ENCODE measurements at regions not wholly inside any gene's neighbourhood (a gene's known extent, or its start where the extent isn't known, plus 50 kb on each side); places are given as distances from the start of the nearest gene placed in this dataset.

GRCh38 chr20:39524371-39524911 lies 562.3 kb downstream of the DHX35 start:
- no peak overlapping the region for H2AFZ ChIP-seq (ENCODE audit: low read length)
- H3K27me3 ChIP-seq (ENCODE audit: insufficient read depth, low read length), result no peaks in the 10 kb centered on the region
- no peak overlapping the region for H3K4me3 ChIP-seq (ENCODE audit: insufficient read depth, low read length)
- H3K79me2 ChIP-seq (ENCODE audit: insufficient read depth, low read length), result no peaks in the 10 kb centered on the region
- no peaks in the 10 kb centered on the region for H3K4me1 ChIP-seq (ENCODE audit: insufficient read depth, low read length)
- H3K4me2 ChIP-seq (ENCODE audit: insufficient read depth, low read length), result no peak overlapping the region
- H3K9me3 ChIP-seq (ENCODE audit: low read depth, low read length), result no peaks in the 10 kb centered on the region
- no peaks in the 10 kb centered on the region for H3K36me3 ChIP-seq (ENCODE audit: insufficient read depth, low read length)
- no peaks in the 10 kb centered on the region for H4K20me1 ChIP-seq (ENCODE audit: insufficient read depth, low read length)
- DNase-seq (ENCODE audit: insufficient read length, low spot score, missing footprints), result no peak
- no peak for TF ChIP-seq CTCF (IDR thresholded peaks at IDR 0.05; ENCODE audit: extremely low read depth, low read depth, low read length)
- no peak overlapping the region for H3K27ac ChIP-seq (ENCODE audit: low read depth, low read length)

- H3K36me3 ChIP-seq (ENCODE audit: insufficient read depth, low read length), result no peaks in the 10 kb centered on the region
- no peaks in the 10 kb centered on the region for H3K4me1 ChIP-seq (ENCODE audit: insufficient read depth, low read length)
- no peaks in the 10 kb centered on the region for H3K79me2 ChIP-seq (ENCODE audit: insufficient read depth, low read length)
- no peak overlapping the region for H2AFZ ChIP-seq (ENCODE audit: low read length)
- TF ChIP-seq CTCF (IDR thresholded peaks at IDR 0.05; ENCODE audit: extremely low read depth, low read depth, low read length), result no peak
- H3K4me3 ChIP-seq (ENCODE audit: insufficient read depth, low read length), result no peak overlapping the region
- H3K4me2 ChIP-seq (ENCODE audit: insufficient read depth, low read length), result no peak overlapping the region
- DNase-seq (ENCODE audit: insufficient read length, low spot score, missing footprints), result no peak
- H3K27me3 ChIP-seq (ENCODE audit: insufficient read depth, low read length), result no peaks in the 10 kb centered on the region
- H4K20me1 ChIP-seq (ENCODE audit: insufficient read depth, low read length), result no peaks in the 10 kb centered on the region
- H3K27ac ChIP-seq (ENCODE audit: low read depth, low read length), result no peak overlapping the region
- H3K9me3 ChIP-seq (ENCODE audit: low read depth, low read length), result no peaks in the 10 kb centered on the region
Observed at GRCh38 chr20:39523405-39523804, 561.3 kb downstream of the DHX35 start.

- TF ChIP-seq CTCF (IDR thresholded peaks at IDR 0.05; ENCODE audit: extremely low read depth, low read depth, low read length), result no peak
- no peaks in the 10 kb centered on the region for H3K36me3 ChIP-seq (ENCODE audit: insufficient read depth, low read length)
- no peak for DNase-seq (ENCODE audit: insufficient read length, low spot score, missing footprints)
Observed at GRCh38 chr20:39518654-39519053, 556.5 kb downstream of the DHX35 start.

GRCh38 chr20:39516964-39517363 lies 554.8 kb downstream of the DHX35 start:
- no peak overlapping the region for H3K27ac ChIP-seq (ENCODE audit: low read depth, low read length)
- H3K4me2 ChIP-seq (ENCODE audit: insufficient read depth, low read length), result no peak overlapping the region
- H3K4me1 ChIP-seq (ENCODE audit: insufficient read depth, low read length), result no peaks in the 10 kb centered on the region
- H3K79me2 ChIP-seq (ENCODE audit: insufficient read depth, low read length), result no peaks in the 10 kb centered on the region
- H3K27me3 ChIP-seq (ENCODE audit: insufficient read depth, low read length), result no peaks in the 10 kb centered on the region
- TF ChIP-seq CTCF (IDR thresholded peaks at IDR 0.05; ENCODE audit: extremely low read depth, low read depth, low read length), result no peak
- no peak for DNase-seq (ENCODE audit: insufficient read length, low spot score, missing footprints)
- H4K20me1 ChIP-seq (ENCODE audit: insufficient read depth, low read length), result no peaks in the 10 kb centered on the region
- no peaks in the 10 kb centered on the region for H3K36me3 ChIP-seq (ENCODE audit: insufficient read depth, low read length)
- no peak overlapping the region for H3K4me3 ChIP-seq (ENCODE audit: insufficient read depth, low read length)
- H3K9me3 ChIP-seq (ENCODE audit: low read depth, low read length), result no peaks in the 10 kb centered on the region
- no peak overlapping the region for H2AFZ ChIP-seq (ENCODE audit: low read length)

More at GRCh38 chr20:39518654-39519053, 556.5 kb downstream of the DHX35 start:
- Histone ChIP-seq H2AFZ (ENCODE audit: low read length) (no peak overlapping the region), H3K27ac (ENCODE audit: low read depth, low read length) (no peak overlapping the region), H4K20me1 (ENCODE audit: insufficient read depth, low read length) (no peaks in the 10 kb centered on the region), H3K9me3 (ENCODE audit: low read depth, low read length) (no peaks in the 10 kb centered on the region), H3K4me3 (ENCODE audit: insufficient read depth, low read length) (no peak overlapping the region), H3K4me2 (ENCODE audit: insufficient read depth, low read length) (no peak overlapping the region), H3K4me1 (ENCODE audit: insufficient read depth, low read length) (no peaks in the 10 kb centered on the region), H3K79me2 (ENCODE audit: insufficient read depth, low read length) (no peaks in the 10 kb centered on the region), H3K27me3 (ENCODE audit: insufficient read depth, low read length) (no peaks in the 10 kb centered on the region)
